T-cell (primary cell): ENCODE measurements at regions not wholly inside any gene's neighbourhood (a gene's known extent, or its start where the extent isn't known, plus 50 kb on each side); places are given as distances from the start of the nearest gene placed in this dataset.

Experiments used
- ATAC-seq, 4 experiments: fragments of 200-7000 bp in 3 of 4; fragments of 150-1000 bp in 1 of 4; cut with Tn5 transposase; replicated peaks in 1 of 4; 1 replicate in 3 of 4; 2 replicates in 1 of 4; pipeline ENCODE4 v1.10.0; 2021; ENCODE audit warnings: moderate library complexity in 3 of 4, mild to moderate bottlenecking in 2 of 4, moderate number of reproducible peaks in 1 of 4
- CTCF ChIA-PET, 2 donors: fragments of 300-600 bp; sonication (Branson Sonifier 250); formaldehyde crosslinking; loops; one replicate each; lab custom pipeline; 2022; ENCODE audit warnings: antibody characterized with exemption in 2 of 2; lab: Charles Lee
- POLR2A ChIA-PET, 2 donors: fragments of 300-600 bp; sonication (Branson Sonifier 250); formaldehyde crosslinking; loops; one replicate each; lab custom pipeline; 2022; ENCODE audit warnings: antibody characterized with exemption in 2 of 2; lab: Charles Lee
- DNase-seq, 35 experiments: peaks; one replicate each; pipeline versions ENCODE4 v3.0.0 to v3.0.0-alpha.2; 2013 to 2023
- H3K27ac ChIP-seq: one replicate; pipeline ENCODE4 v1.5.1; 2013; ENCODE audit warnings: low read length
- H3K27me3 ChIP-seq, 2 experiments: replicated peaks in 1 of 2; 1 replicate in 1 of 2; 2 replicates in 1 of 2; pipeline versions ENCODE4 v1.6.1 to v1.7.0; 2013; ENCODE audit warnings: low read length in 1 of 2, mixed read lengths in 1 of 2; ENCODE audit not compliant: control insufficient read depth in 2 of 2, insufficient read depth in 2 of 2; ENCODE audit errors: extremely low read depth in 1 of 2
- H3K36me3 ChIP-seq, 2 donors: 1 replicate in 1 of 2; 2 replicates in 1 of 2; pipeline versions ENCODE4 v1.6.1 to v1.7.0; 2013; ENCODE audit warnings: low read length in 1 of 2; ENCODE audit not compliant: control insufficient read depth in 2 of 2, insufficient read depth in 1 of 2; ENCODE audit errors: extremely low read depth in 1 of 2
- H3K4me1 ChIP-seq, 2 experiments: 1 replicate in 1 of 2; 2 replicates in 1 of 2; pipeline versions ENCODE4 v1.6.1 to v1.7.0; 2013; ENCODE audit warnings: low read length in 2 of 2, mixed read lengths in 1 of 2; ENCODE audit not compliant: insufficient read depth in 2 of 2, control insufficient read depth in 1 of 2; ENCODE audit errors: extremely low read depth in 1 of 2
- H3K4me3 ChIP-seq, 2 donors: 1 replicate in 1 of 2; 2 replicates in 1 of 2; pipeline versions ENCODE4 v1.5.1 to v1.7.0; 2013; ENCODE audit warnings: mild to moderate bottlenecking in 2 of 2, low read length in 1 of 2, moderate library complexity in 1 of 2; ENCODE audit not compliant: control insufficient read depth in 1 of 2; ENCODE audit errors: extremely low read depth in 1 of 2
- H3K9me3 ChIP-seq: 2 replicates; pipeline ENCODE4 v1.7.0; 2013
- H3K27ac Mint-ChIP-seq, 2 donors: one replicate each; pipeline ENCODE4 v1.8.0; 2020 to 2021; ENCODE audit warnings: mild to moderate bottlenecking in 2 of 2, mixed read lengths in 2 of 2
- H3K27me3 Mint-ChIP-seq, 2 donors: one replicate each; pipeline ENCODE4 v1.8.0; 2021 to 2022; ENCODE audit warnings: mixed read lengths in 2 of 2
- H3K36me3 Mint-ChIP-seq: one replicate; pipeline ENCODE4 v1.8.0; 2021; ENCODE audit warnings: mixed read lengths
- H3K4me1 Mint-ChIP-seq, 3 donors: one replicate each; pipeline ENCODE4 v1.8.0; 2020 to 2022; ENCODE audit warnings: mixed read lengths in 3 of 3, mild to moderate bottlenecking in 1 of 3
- H3K4me3 Mint-ChIP-seq, 3 donors: one replicate each; pipeline ENCODE4 v1.8.0; 2020 to 2022; ENCODE audit warnings: mild to moderate bottlenecking in 3 of 3, mixed read lengths in 3 of 3, moderate library complexity in 3 of 3
- H3K9me3 Mint-ChIP-seq, 3 donors: one replicate each; pipeline ENCODE4 v1.8.0; 2020 to 2022; ENCODE audit warnings: mixed read lengths in 3 of 3
- WGBS: methylation state at CpG from one replicate; pipeline ENCODE4 v1.1.5; 2013; ENCODE audit warnings: missing lambda C conversion rate; ENCODE audit not compliant: insufficient coverage; 5-methylcytosine and 5-hydroxymethylcytosine counted together

- Histone ChIP-seq H3K27ac (no peak overlapping the region), H3K9me3 (no peaks in the 10 kb centered on the region), H3K36me3 (no peaks in the 10 kb centered on the region), H3K27me3 (no peaks in the 10 kb centered on the region), H3K4me3 (no peak overlapping the region), H3K4me1 (no peaks in the 10 kb centered on the region)
- Mint-ChIP-seq H3K36me3 (no peaks in the 10 kb centered on the region), H3K4me1 (no peaks in the 10 kb centered on the region), H3K27me3 (peaks cover 0 to 3% of the 10 kb centered on the region in 2 donors), H3K9me3 (no peaks in the 10 kb centered on the region), H3K4me3 (no peak overlapping the region), H3K27ac (no peak overlapping the region)
- ATAC-seq, result no peak
- no peak for DNase-seq
- no CpG with 5 or more reads among the region's 1 CpG for WGBS
- POLR2A ChIA-PET, result no interaction called here
- CTCF ChIA-PET, result no interaction called here
Observed at GRCh38 chr14:30305346-30305745, 253.6 kb upstream of the G2E3 start.

DNA sequence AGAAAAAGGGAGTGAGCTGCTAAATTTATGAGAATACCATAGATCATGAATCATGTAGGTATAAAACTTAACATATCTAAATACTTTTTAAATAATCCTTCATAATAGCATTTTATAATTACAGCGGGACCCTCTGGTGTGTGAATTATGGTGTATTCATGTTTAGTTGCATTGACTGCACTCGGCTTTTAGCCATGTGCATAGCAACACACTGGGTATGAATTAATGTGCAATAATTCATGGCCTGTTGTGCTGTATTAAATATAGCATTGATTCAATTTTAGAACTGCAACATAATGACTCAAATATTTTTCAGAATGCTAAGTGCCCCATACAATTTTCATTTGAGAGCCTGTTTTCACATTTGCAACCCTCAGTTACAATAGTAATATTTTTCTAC is 249.6 kb upstream of the G2E3 start:
- no CpG with 5 or more reads among the region's 2 CpGs for WGBS
- DNase-seq, result no peak
- Histone ChIP-seq H3K36me3 (no peaks in the 10 kb centered on the region), H3K4me3 (no peak overlapping the region), H3K9me3 (no peaks in the 10 kb centered on the region), H3K27ac (no peak overlapping the region), H3K4me1 (no peaks in the 10 kb centered on the region), H3K27me3 (no peaks in the 10 kb centered on the region)
- Mint-ChIP-seq H3K9me3 (peaks cover 0 to 7% (median 0%) of the 10 kb centered on the region in 3 donors), H3K27ac (no peak overlapping the region), H3K4me3 (no peak overlapping the region), H3K4me1 (no peaks in the 10 kb centered on the region), H3K27me3 (peaks cover 2 to 9% of the 10 kb centered on the region in 2 donors), H3K36me3 (no peaks in the 10 kb centered on the region)
- ChIA-PET POLR2A (no interaction called here), CTCF (no interaction called here)
- ATAC-seq, result no peak

DNA sequence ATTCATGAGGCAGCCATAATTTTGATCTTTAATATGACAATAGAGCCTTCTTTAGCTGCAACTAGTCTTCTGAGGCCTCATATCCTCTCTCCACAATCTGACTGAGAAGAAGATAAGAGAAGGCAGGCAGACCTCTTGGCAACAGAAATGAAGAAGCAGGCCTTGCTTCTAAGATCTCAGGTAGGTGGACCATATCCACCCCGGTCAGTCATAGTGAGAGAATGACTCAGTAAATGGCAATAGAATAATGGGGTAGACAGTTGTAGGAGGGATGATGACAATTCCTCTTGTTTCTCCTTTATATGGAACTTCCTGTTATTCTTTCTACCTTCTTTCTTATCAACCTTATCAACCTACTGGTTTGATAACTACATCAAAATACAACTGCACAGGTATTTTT is 246.7 kb upstream of the G2E3 start:
- no peak overlapping the region for H3K27ac Mint-ChIP-seq
- ATAC-seq (no peak), DNase-seq (no peak)
- WGBS, result no CpG with 5 or more reads among the region's 1 CpG
- H3K27me3 Mint-ChIP-seq, result peaks cover 2 to 5% of the 10 kb centered on the region in 2 donors
- Histone ChIP-seq H3K9me3 (no peaks in the 10 kb centered on the region), H3K4me3 (no peak overlapping the region), H3K27ac (no peak overlapping the region), H3K36me3 (no peaks in the 10 kb centered on the region), H3K27me3 (no peaks in the 10 kb centered on the region), H3K4me1 (no peaks in the 10 kb centered on the region)
- CTCF ChIA-PET, result no interaction called here
- peaks cover 0 to 13% (median 3%) of the 10 kb centered on the region in 3 donors for H3K9me3 Mint-ChIP-seq
- no peaks in the 10 kb centered on the region for H3K4me1 Mint-ChIP-seq
- POLR2A ChIA-PET, result no interaction called here
- H3K36me3 Mint-ChIP-seq, result no peaks in the 10 kb centered on the region
- H3K4me3 Mint-ChIP-seq, result no peak overlapping the region

DNA sequence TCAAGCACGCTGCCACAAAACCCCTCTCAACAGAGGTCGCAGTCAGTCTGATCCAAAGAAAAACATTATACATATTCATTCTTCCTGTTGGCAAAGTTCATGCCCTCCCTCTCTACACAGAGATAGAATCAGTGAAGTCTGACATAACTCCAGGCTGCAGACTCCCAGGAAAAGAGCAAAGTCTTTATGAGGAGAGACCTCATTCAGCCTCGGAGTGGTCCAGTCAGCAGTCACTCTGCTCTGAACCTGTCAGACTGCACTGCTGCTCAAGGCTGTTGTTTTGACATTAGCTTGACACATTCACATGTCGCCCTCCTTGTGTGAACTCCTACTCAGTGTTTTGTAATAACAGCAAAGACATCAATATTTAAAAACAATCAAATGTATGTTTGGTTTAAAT is 241.2 kb upstream of the G2E3 start:
- Histone ChIP-seq H3K9me3 (no peaks in the 10 kb centered on the region), H3K4me1 (no peaks in the 10 kb centered on the region), H3K4me3 (no peak overlapping the region), H3K27ac (no peak overlapping the region), H3K27me3 (no peaks in the 10 kb centered on the region), H3K36me3 (no peaks in the 10 kb centered on the region)
- H3K9me3 Mint-ChIP-seq, result peaks cover 0 to 13% (median 3%) of the 10 kb centered on the region in 3 donors
- POLR2A ChIA-PET, result no interaction called here
- H3K36me3 Mint-ChIP-seq, result no peaks in the 10 kb centered on the region
- WGBS, result 78% methylated on average over 2 of the region's 4 CpGs
- ATAC-seq, result no peak
- no peak overlapping the region for H3K4me3 Mint-ChIP-seq
- peaks cover 2 to 5% of the 10 kb centered on the region in 2 donors for H3K27me3 Mint-ChIP-seq
- no peak overlapping the region for H3K27ac Mint-ChIP-seq
- DNase-seq, result no peak
- CTCF ChIA-PET, result no interaction called here
- H3K4me1 Mint-ChIP-seq, result no peaks in the 10 kb centered on the region

DNA sequence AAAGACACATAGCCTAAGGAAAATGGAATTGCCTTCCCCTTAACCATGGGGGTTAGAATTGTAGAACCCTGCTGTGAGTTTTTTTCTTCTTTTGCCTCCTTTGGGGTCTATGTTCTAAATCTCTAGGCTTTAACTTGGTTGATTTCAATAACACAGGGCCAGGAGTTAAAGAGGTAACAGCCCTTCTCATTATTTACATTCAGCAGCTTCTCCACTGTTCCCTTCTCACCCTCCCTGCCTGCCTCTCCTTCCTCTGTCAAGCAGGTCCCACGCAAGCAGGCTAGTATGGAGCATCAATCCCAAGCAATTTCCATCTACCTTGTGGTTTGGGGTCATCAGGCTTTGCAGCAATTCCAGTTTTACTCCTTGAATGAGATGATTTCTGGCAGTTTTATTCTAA is 236.1 kb upstream of the G2E3 start:
- H3K27me3 Mint-ChIP-seq, result peaks cover 0 to 5% of the 10 kb centered on the region in 2 donors
- no peak overlapping the region for H3K27ac Mint-ChIP-seq
- 40% methylated on average over 1 of the region's 1 CpG for WGBS
- Histone ChIP-seq H3K4me3 (no peak overlapping the region), H3K36me3 (no peaks in the 10 kb centered on the region), H3K9me3 (no peaks in the 10 kb centered on the region), H3K4me1 (no peaks in the 10 kb centered on the region), H3K27ac (no peak overlapping the region), H3K27me3 (no peaks in the 10 kb centered on the region)
- H3K9me3 Mint-ChIP-seq, result no peaks in the 10 kb centered on the region
- POLR2A ChIA-PET, result no interaction called here
- no peak for ATAC-seq
- H3K36me3 Mint-ChIP-seq, result no peaks in the 10 kb centered on the region
- no peak overlapping the region for H3K4me3 Mint-ChIP-seq
- CTCF ChIA-PET, result no interaction called here
- H3K4me1 Mint-ChIP-seq, result no peaks in the 10 kb centered on the region
- DNase-seq, result no peak

- Mint-ChIP-seq H3K27me3 (peaks cover 0 to 10% of the 10 kb centered on the region in 2 donors), H3K4me3 (no peak overlapping the region), H3K4me1 (no peaks in the 10 kb centered on the region), H3K27ac (no peak overlapping the region), H3K9me3 (peaks cover 4 to 10% (median 5%) of the 10 kb centered on the region in 3 donors), H3K36me3 (no peaks in the 10 kb centered on the region)
- ChIA-PET CTCF (no interaction called here), POLR2A (no interaction called here)
- DNase-seq, result no peak
- Histone ChIP-seq H3K27ac (no peak overlapping the region), H3K4me3 (no peak overlapping the region), H3K27me3 (no peaks in the 10 kb centered on the region), H3K4me1 (no peaks in the 10 kb centered on the region), H3K9me3 (no peaks in the 10 kb centered on the region), H3K36me3 (no peaks in the 10 kb centered on the region)
- WGBS, result no CpG with 5 or more reads among the region's 6 CpGs
- no peak for ATAC-seq
Observed at GRCh38 chr14:30330033-30330432, 228.9 kb upstream of the G2E3 start.

DNA sequence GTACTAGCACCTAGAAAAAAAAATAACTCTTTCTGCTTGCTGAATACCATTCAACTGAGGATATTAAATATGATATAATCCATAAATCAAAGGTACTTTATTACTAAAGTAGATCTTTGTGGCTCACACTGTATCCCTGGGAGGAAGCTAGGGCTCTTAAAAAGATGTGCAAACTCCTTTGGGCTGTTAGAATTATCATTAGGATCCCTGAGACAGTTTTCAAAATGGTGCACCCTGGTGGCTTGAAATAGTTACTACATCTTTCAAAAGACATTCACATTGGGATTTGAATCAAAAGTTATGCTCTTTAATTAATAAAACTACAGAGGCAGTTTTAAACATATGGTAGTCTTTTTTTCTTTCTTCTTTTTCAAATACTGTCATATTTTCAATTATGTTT is 228.5 kb upstream of the G2E3 start:
- ChIA-PET POLR2A (no interaction called here), CTCF (no interaction called here)
- no peak overlapping the region for H3K4me3 Mint-ChIP-seq
- Histone ChIP-seq H3K27me3 (no peaks in the 10 kb centered on the region), H3K4me3 (no peak overlapping the region), H3K9me3 (no peaks in the 10 kb centered on the region), H3K27ac (no peak overlapping the region), H3K4me1 (no peaks in the 10 kb centered on the region), H3K36me3 (no peaks in the 10 kb centered on the region)
- DNase-seq, result no peak
- peaks cover 0 to 10% of the 10 kb centered on the region in 2 donors for H3K27me3 Mint-ChIP-seq
- peaks cover 4 to 10% (median 5%) of the 10 kb centered on the region in 3 donors for H3K9me3 Mint-ChIP-seq
- ATAC-seq, result no peak
- H3K36me3 Mint-ChIP-seq, result no peaks in the 10 kb centered on the region
- no peaks in the 10 kb centered on the region for H3K4me1 Mint-ChIP-seq
- no peak overlapping the region for H3K27ac Mint-ChIP-seq
